ENCODE measurements at regions not wholly inside any gene's neighbourhood (a gene's known extent, or its start where the extent isn't known, plus 50 kb on each side); places are given as distances from the start of the nearest gene placed in this dataset.

DNA sequence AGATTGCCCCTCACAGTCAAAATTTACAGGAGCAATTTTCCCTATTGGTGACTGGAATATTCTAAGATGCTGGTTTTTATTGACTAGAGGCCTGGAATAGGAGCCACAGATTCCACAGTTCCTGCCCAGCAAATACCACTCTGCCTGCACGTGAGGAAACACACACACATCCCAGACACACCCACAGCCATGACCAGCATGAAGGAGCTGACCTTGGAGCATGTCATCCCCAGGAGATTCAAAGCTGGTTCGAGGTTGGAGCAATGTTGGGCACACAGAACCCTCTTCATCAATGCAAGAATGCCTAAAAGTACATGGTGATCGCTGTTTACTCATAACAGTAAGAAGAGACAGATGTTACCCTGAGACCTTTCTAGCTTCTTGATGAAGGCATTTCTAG is 244.6 kb upstream of the FOXQ1 start:
- no peaks in the 10 kb centered on the region for H3K4me1 ChIP-seq
- 70 to 73% methylated on average over 3 of the region's 3 CpGs for WGBS, 2 donors
- no peak overlapping the region for H3K4me3 ChIP-seq
- no peaks in the 10 kb centered on the region for H3K36me3 ChIP-seq
- H3K27ac ChIP-seq, result no peak overlapping the region
- DNase-seq (ENCODE audit: low spot score in 2 of 2), result no peak
- H3K9me3 ChIP-seq, result no peaks in the 10 kb centered on the region
- TF ChIP-seq POLR2A (IDR thresholded peaks at IDR 0.05) (no peak), EP300 (IDR thresholded peaks at IDR 0.05) (no peak)
- TF ChIP-seq, protein P1, sequence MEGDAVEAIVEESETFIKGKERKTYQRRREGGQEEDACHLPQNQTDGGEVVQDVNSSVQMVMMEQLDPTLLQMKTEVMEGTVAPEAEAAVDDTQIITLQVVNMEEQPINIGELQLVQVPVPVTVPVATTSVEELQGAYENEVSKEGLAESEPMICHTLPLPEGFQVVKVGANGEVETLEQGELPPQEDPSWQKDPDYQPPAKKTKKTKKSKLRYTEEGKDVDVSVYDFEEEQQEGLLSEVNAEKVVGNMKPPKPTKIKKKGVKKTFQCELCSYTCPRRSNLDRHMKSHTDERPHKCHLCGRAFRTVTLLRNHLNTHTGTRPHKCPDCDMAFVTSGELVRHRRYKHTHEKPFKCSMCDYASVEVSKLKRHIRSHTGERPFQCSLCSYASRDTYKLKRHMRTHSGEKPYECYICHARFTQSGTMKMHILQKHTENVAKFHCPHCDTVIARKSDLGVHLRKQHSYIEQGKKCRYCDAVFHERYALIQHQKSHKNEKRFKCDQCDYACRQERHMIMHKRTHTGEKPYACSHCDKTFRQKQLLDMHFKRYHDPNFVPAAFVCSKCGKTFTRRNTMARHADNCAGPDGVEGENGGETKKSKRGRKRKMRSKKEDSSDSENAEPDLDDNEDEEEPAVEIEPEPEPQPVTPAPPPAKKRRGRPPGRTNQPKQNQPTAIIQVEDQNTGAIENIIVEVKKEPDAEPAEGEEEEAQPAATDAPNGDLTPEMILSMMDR (IDR thresholded peaks at IDR 0.05), result no peak
- H3K27me3 ChIP-seq, result no peaks in the 10 kb centered on the region

DNA sequence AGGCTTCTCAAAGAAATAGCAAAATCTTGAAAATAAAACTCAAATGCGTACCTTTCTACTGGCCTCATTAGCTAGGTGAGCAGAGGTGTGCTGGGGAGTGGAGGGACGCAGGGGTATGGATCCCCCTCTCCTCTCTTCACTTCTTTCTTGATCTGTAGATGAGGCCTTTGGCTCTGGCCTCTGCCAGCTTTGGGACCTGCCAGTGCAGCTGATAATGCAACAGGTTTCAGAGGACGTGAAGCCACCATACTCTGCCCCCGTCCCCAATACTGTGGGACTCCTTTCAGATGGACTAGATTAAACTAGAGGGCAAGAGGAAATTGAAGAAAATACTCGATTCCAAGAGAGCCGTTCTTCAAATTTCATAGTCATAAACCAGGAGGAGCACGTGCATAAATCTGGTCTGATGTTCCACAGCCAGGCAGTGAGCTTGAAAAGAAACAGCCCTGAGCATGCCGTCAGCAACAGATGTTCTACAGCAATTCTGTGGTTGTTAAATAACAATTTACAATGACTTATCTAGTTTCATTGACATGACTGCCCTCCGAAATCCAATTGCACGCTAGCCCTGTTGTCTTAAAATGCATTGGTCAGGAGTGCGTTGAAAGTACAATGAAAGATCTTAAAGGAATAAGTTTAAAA is 245.3 kb upstream of the FOXQ1 start:
- no peak overlapping the region for H3K4me3 ChIP-seq
- H3K36me3 ChIP-seq, result no peaks in the 10 kb centered on the region
- no peak for DNase-seq (ENCODE audit: low spot score in 2 of 2)
- no peak overlapping the region for H3K27ac ChIP-seq
- H3K9me3 ChIP-seq, result no peaks in the 10 kb centered on the region
- H3K27me3 ChIP-seq, result no peaks in the 10 kb centered on the region
- 80 to 89% methylated on average over 11 of the region's 11 CpGs for WGBS, 2 donors
- no peaks in the 10 kb centered on the region for H3K4me1 ChIP-seq
- TF ChIP-seq POLR2A (IDR thresholded peaks at IDR 0.05), result no peak
- TF ChIP-seq, protein P1 (IDR thresholded peaks at IDR 0.05), result no peak
- no peak for TF ChIP-seq EP300 (IDR thresholded peaks at IDR 0.05)

GRCh38 chr6:1065986-1066385 is 245.9 kb upstream of the FOXQ1 start:
- no peaks in the 10 kb centered on the region for H3K36me3 ChIP-seq
- H3K4me1 ChIP-seq, result no peaks in the 10 kb centered on the region
- H3K27ac ChIP-seq, result no peak overlapping the region
- TF ChIP-seq, protein P1 (IDR thresholded peaks at IDR 0.05), result no peak
- TF ChIP-seq POLR2A (IDR thresholded peaks at IDR 0.05), result no peak
- TF ChIP-seq EP300 (IDR thresholded peaks at IDR 0.05), result no peak
- no peak for DNase-seq (ENCODE audit: low spot score in 2 of 2)
- H3K9me3 ChIP-seq, result no peaks in the 10 kb centered on the region
- WGBS, 2 donors, result 88 to 96% methylated on average over 8 of the region's 8 CpGs
- H3K27me3 ChIP-seq, result no peaks in the 10 kb centered on the region
- no peak overlapping the region for H3K4me3 ChIP-seq

- Histone ChIP-seq H3K27me3 (no peaks in the 10 kb centered on the region), H3K4me3 (no peak overlapping the region), H3K4me1 (no peaks in the 10 kb centered on the region), H3K36me3 (no peaks in the 10 kb centered on the region), H3K9me3 (no peaks in the 10 kb centered on the region), H3K27ac (no peak overlapping the region)
- no peak for TF ChIP-seq EP300 (IDR thresholded peaks at IDR 0.05)
- TF ChIP-seq, protein P1 (IDR thresholded peaks at IDR 0.05), result no peak
- TF ChIP-seq POLR2A (IDR thresholded peaks at IDR 0.05), result no peak
- no peak for DNase-seq (ENCODE audit: low spot score in 2 of 2)
- WGBS, 2 donors, result 75 to 79% methylated on average over 13 of the region's 13 CpGs
Measured at GRCh38 chr6:1063671-1064355, 248.1 kb upstream of the FOXQ1 start.

GRCh38 chr6:1062786-1063545 is 248.9 kb upstream of the FOXQ1 start:
- Histone ChIP-seq H3K36me3 (no peaks in the 10 kb centered on the region), H3K4me3 (no peak overlapping the region), H3K9me3 (no peaks in the 10 kb centered on the region), H3K4me1 (no peaks in the 10 kb centered on the region), H3K27ac (no peak overlapping the region), H3K27me3 (no peaks in the 10 kb centered on the region)
- no peak for TF ChIP-seq EP300 (IDR thresholded peaks at IDR 0.05)
- TF ChIP-seq, protein P1 (IDR thresholded peaks at IDR 0.05), result no peak
- no peak for TF ChIP-seq POLR2A (IDR thresholded peaks at IDR 0.05)
- DNase-seq (ENCODE audit: low spot score in 2 of 2), result no peak
- 82 to 87% methylated on average over 8 of the region's 8 CpGs for WGBS, 2 donors

All from tibial nerve (tissue), 4 donors.